ENCODE measurements at regions not wholly inside any gene's neighbourhood (a gene's known extent, or its start where the extent isn't known, plus 50 kb on each side); places are given as distances from the start of the nearest gene placed in this dataset.

- TF ChIP-seq CTCF (conservative IDR thresholded peaks at IDR 0.05): no peak
- H3K36me3 Mint-ChIP-seq: no peaks in the 10 kb centered on the region
- no peak for DNase-seq (ENCODE audit: extremely low spot score, unreplicated experiment)
- no peaks in the 10 kb centered on the region for H3K9me3 Mint-ChIP-seq
- no peak overlapping the region for H3K27ac Mint-ChIP-seq
- H3K27me3 Mint-ChIP-seq: peaks cover 54% of the 10 kb centered on the region
- H3K4me3 Mint-ChIP-seq: no peak overlapping the region
- H3K4me1 Mint-ChIP-seq (ENCODE audit: unreplicated experiment): peaks cover 12% of the 10 kb centered on the region
These were observed 187.9 kb upstream of the LYSMD4 start for GRCh38 chr15:99921101-99921500.

- Mint-ChIP-seq H3K27me3 (peaks cover 31% of the 10 kb centered on the region), H3K9me3 (no peaks in the 10 kb centered on the region), H3K27ac (no peak overlapping the region), H3K36me3 (no peaks in the 10 kb centered on the region), H3K4me1 (ENCODE audit: unreplicated experiment) (peaks cover 13% of the 10 kb centered on the region), H3K4me3 (no peak overlapping the region)
- DNase-seq (ENCODE audit: extremely low spot score, unreplicated experiment): no peak
- TF ChIP-seq CTCF (conservative IDR thresholded peaks at IDR 0.05): no peak
These were observed 184.8 kb upstream of the LYSMD4 start for GRCh38 chr15:99918072-99918471.

GRCh38 chr15:99917252-99917651, 184.0 kb upstream of the LYSMD4 start:
- DNase-seq (ENCODE audit: extremely low spot score, unreplicated experiment): no peak
- no peaks in the 10 kb centered on the region for H3K36me3 Mint-ChIP-seq
- no peak overlapping the region for H3K4me3 Mint-ChIP-seq
- H3K27me3 Mint-ChIP-seq: peaks cover 27% of the 10 kb centered on the region
- TF ChIP-seq CTCF (conservative IDR thresholded peaks at IDR 0.05): no peak
- peaks cover 13% of the 10 kb centered on the region for H3K4me1 Mint-ChIP-seq (ENCODE audit: unreplicated experiment)
- no peaks in the 10 kb centered on the region for H3K9me3 Mint-ChIP-seq
- no peak overlapping the region for H3K27ac Mint-ChIP-seq

- H3K27ac Mint-ChIP-seq: peak overlapping the region; percentile 46
- H3K4me1 Mint-ChIP-seq (ENCODE audit: unreplicated experiment): peaks cover 16% of the 10 kb centered on the region
- no peak for DNase-seq (ENCODE audit: extremely low spot score, unreplicated experiment)
These were observed 183.5 kb upstream of the LYSMD4 start for GRCh38 chr15:99916668-99917223.

GRCh38 chr15:99914723-99915122, 181.5 kb upstream of the LYSMD4 start:
- Mint-ChIP-seq H3K4me3 (no peak overlapping the region), H3K27ac (no peak overlapping the region), H3K9me3 (peaks cover 4% of the 10 kb centered on the region), H3K36me3 (no peaks in the 10 kb centered on the region), H3K27me3 (peaks cover 10% of the 10 kb centered on the region), H3K4me1 (ENCODE audit: unreplicated experiment) (peaks cover 18% of the 10 kb centered on the region)
- no peak for DNase-seq (ENCODE audit: extremely low spot score, unreplicated experiment)
- TF ChIP-seq CTCF (conservative IDR thresholded peaks at IDR 0.05): no peak

More at GRCh38 chr15:99916668-99917223, 183.5 kb upstream of the LYSMD4 start:
- TF ChIP-seq CTCF (conservative IDR thresholded peaks at IDR 0.05): no peak
- no peaks in the 10 kb centered on the region for H3K36me3 Mint-ChIP-seq
- H3K9me3 Mint-ChIP-seq: peaks cover 2% of the 10 kb centered on the region
- H3K4me3 Mint-ChIP-seq: no peak overlapping the region
- peaks cover 22% of the 10 kb centered on the region for H3K27me3 Mint-ChIP-seq

GRCh38 chr15:99911816-99912215, 178.6 kb upstream of the LYSMD4 start:
- no peak for DNase-seq (ENCODE audit: extremely low spot score, unreplicated experiment)
- Mint-ChIP-seq H3K9me3 (peaks cover 4% of the 10 kb centered on the region), H3K4me3 (no peak overlapping the region), H3K27ac (no peak overlapping the region), H3K4me1 (ENCODE audit: unreplicated experiment) (peaks cover 14% of the 10 kb centered on the region), H3K27me3 (no peaks in the 10 kb centered on the region), H3K36me3 (no peaks in the 10 kb centered on the region)
- TF ChIP-seq CTCF (conservative IDR thresholded peaks at IDR 0.05): no peak

All from type B pancreatic cell (in vitro differentiated cells).